Kidney (tissue), 13 donors: ENCODE measurements at regions not wholly inside any gene's neighbourhood (a gene's known extent, or its start where the extent isn't known, plus 50 kb on each side); places are given as distances from the start of the nearest gene placed in this dataset.

Experiments
- DNase-seq, 5 donors: peaks; one replicate each; pipeline ENCODE4 v3.0.0-alpha.2; 2013 to 2020
- FAIRE-seq: peaks from 2 replicates; lab custom pipeline; 2012; peaks lifted over from hg19 to GRCh38; lab: Jason Lieb, UNC
- H3K27ac ChIP-seq, 2 donors: one replicate each; pipeline ENCODE4 v1.7.0; 2013; ENCODE audit warnings: low read depth in 2 of 2, low read length in 2 of 2, inconsistent platforms in 1 of 2
- H3K27me3 ChIP-seq: one replicate; pipeline ENCODE4 v1.7.1; 2013; ENCODE audit warnings: low read length, inconsistent platforms; ENCODE audit not compliant: control insufficient read depth, insufficient read depth
- H3K36me3 ChIP-seq, 3 donors: one replicate each; pipeline versions ENCODE4 v1.7.0 to v1.7.1; 2013; ENCODE audit warnings: low read length in 3 of 3, control low read depth in 1 of 3, inconsistent platforms in 1 of 3; ENCODE audit not compliant: insufficient read depth in 3 of 3, control insufficient read depth in 2 of 3
- H3K4me1 ChIP-seq, 3 donors: one replicate each; pipeline versions ENCODE4 v1.7.0 to v1.7.1; 2013; ENCODE audit warnings: low read length in 3 of 3, inconsistent platforms in 1 of 3, low read depth in 1 of 3; ENCODE audit not compliant: control insufficient read depth in 2 of 3, insufficient read depth in 2 of 3
- H3K4me3 ChIP-seq, 3 donors: one replicate each; pipeline versions ENCODE4 v1.7.0 to v1.8.1; 2013; ENCODE audit warnings: low read length in 3 of 3, control low read depth in 1 of 3, inconsistent platforms in 1 of 3
- H3K9ac ChIP-seq, 3 donors: one replicate each; pipeline versions ENCODE4 v1.7.0 to v1.7.1; 2013; ENCODE audit warnings: low read length in 3 of 3, control low read depth in 1 of 3, inconsistent platforms in 1 of 3
- H3K9me3 ChIP-seq, 3 donors: one replicate each; pipeline versions ENCODE4 v1.7.0 to v1.7.1; 2013; ENCODE audit warnings: low read length in 3 of 3, control low read depth in 1 of 3, inconsistent platforms in 1 of 3; ENCODE audit not compliant: control insufficient read depth in 2 of 3, insufficient read depth in 1 of 3
- intact Hi-C: fragments of 100-400 bp; cut with DNase I; formaldehyde crosslinking; loops from one replicate; pipeline ENCODE4 v1.11.1; 2022
- TF ChIP-seq, protein P1 (sequence below): IDR thresholded peaks from 3 replicates; pipeline ENCODE4 v1.5.1; 2012; ENCODE audit warnings: mild to moderate bottlenecking, moderate library complexity, borderline replicate concordance; ENCODE audit not compliant: insufficient read depth; ENCODE audit errors: extremely low read depth
- donor health status: control.
- donor health status: control.
- donor health status: control.
- donor health status: control.
- donor health status: control.
- donor health status: DM: yes; HTN: yes; CAD: no.
- donor health status: Normal renal cell carcinoma (clear cell type).

- intact Hi-C loops, result no loop called here
- Histone ChIP-seq H3K4me3 (no peak overlapping the region), H3K9ac (no peak overlapping the region), H3K27ac (no peak overlapping the region), H3K4me1 (no peaks in the 10 kb centered on the region), H3K36me3 (no peaks in the 10 kb centered on the region), H3K27me3 (no peaks in the 10 kb centered on the region), H3K9me3 (no peaks in the 10 kb centered on the region)
- FAIRE-seq (no peak), DNase-seq (no peak)
- TF ChIP-seq, protein P1, sequence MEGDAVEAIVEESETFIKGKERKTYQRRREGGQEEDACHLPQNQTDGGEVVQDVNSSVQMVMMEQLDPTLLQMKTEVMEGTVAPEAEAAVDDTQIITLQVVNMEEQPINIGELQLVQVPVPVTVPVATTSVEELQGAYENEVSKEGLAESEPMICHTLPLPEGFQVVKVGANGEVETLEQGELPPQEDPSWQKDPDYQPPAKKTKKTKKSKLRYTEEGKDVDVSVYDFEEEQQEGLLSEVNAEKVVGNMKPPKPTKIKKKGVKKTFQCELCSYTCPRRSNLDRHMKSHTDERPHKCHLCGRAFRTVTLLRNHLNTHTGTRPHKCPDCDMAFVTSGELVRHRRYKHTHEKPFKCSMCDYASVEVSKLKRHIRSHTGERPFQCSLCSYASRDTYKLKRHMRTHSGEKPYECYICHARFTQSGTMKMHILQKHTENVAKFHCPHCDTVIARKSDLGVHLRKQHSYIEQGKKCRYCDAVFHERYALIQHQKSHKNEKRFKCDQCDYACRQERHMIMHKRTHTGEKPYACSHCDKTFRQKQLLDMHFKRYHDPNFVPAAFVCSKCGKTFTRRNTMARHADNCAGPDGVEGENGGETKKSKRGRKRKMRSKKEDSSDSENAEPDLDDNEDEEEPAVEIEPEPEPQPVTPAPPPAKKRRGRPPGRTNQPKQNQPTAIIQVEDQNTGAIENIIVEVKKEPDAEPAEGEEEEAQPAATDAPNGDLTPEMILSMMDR, result no peak
Measured at GRCh38 chr2:52454962-52455361, 1312.6 kb upstream of the CHAC2 start.

- no peaks in the 10 kb centered on the region for H3K4me1 ChIP-seq
- no peak overlapping the region for H3K9ac ChIP-seq
- no peaks in the 10 kb centered on the region for H3K9me3 ChIP-seq
- H3K4me3 ChIP-seq, result no peak overlapping the region
- no peaks in the 10 kb centered on the region for H3K27me3 ChIP-seq
- no peak overlapping the region for H3K27ac ChIP-seq
- intact Hi-C loops, result no loop called here
- no peaks in the 10 kb centered on the region for H3K36me3 ChIP-seq
- TF ChIP-seq, protein P1, result no peak
- DNase-seq (no peak), FAIRE-seq (no peak)
Measured at GRCh38 chr2:52452201-52452600, 1315.4 kb upstream of the CHAC2 start.

- TF ChIP-seq, protein P1, result no peak
- H3K27me3 ChIP-seq, result no peaks in the 10 kb centered on the region
- no peak overlapping the region for H3K4me3 ChIP-seq
- no peaks in the 10 kb centered on the region for H3K36me3 ChIP-seq
- no peak overlapping the region for H3K9ac ChIP-seq
- DNase-seq (no peak), FAIRE-seq (no peak)
- no peak overlapping the region for H3K27ac ChIP-seq
- intact Hi-C loops, result no loop called here
- H3K9me3 ChIP-seq, result no peaks in the 10 kb centered on the region
- no peaks in the 10 kb centered on the region for H3K4me1 ChIP-seq
Measured at GRCh38 chr2:52445686-52446085, 1321.9 kb upstream of the CHAC2 start.

DNA sequence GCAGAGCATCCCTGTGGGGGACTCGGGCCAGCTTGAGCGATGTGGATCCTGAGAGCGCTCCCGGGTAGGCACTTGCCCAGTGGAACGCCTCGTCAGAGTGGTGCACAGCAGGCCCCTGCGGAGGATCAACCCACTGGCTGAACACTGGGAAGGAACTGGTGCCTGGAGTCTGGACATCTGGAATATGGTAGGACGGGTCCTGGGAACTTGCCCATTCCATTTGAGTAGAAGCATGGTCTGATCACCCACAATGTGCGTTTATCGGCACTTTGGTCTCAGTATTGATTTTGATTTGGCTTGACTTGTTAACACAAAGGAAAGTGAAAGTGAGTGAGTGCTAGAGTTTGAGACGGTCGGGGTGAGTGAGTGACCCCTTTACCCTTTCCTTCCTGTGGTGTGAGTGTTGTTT is 1336.2 kb upstream of the CHAC2 start:
- DNase-seq (no peak), FAIRE-seq (no peak)
- intact Hi-C loops, result no loop called here
- H3K9ac ChIP-seq, result no peak overlapping the region
- no peaks in the 10 kb centered on the region for H3K9me3 ChIP-seq
- H3K4me1 ChIP-seq, result no peaks in the 10 kb centered on the region
- H3K27me3 ChIP-seq, result no peaks in the 10 kb centered on the region
- H3K4me3 ChIP-seq, result no peak overlapping the region
- no peaks in the 10 kb centered on the region for H3K36me3 ChIP-seq
- TF ChIP-seq, protein P1, result no peak
- no peak overlapping the region for H3K27ac ChIP-seq
